Middle frontal gyrus (tissue), 1 donor: ENCODE measurements at regions not wholly inside any gene's neighbourhood (a gene's known extent, or its start where the extent isn't known, plus 50 kb on each side); places are given as distances from the start of the nearest gene placed in this dataset.
"Not testable (repeated sequence)": the region's sequence is repeated elsewhere in the genome, so short reads cannot be mapped to it uniquely, and the experiment has no call there.

ENCODE experiments used
- DNase-seq: peaks from one replicate; pipeline ENCODE4 v3.0.0-alpha.2; 2015; ENCODE audit warnings: low spot score; ENCODE audit errors: extremely low spot score

- no peak for DNase-seq
Observed at GRCh38 chr12:17361224-17361623, 728.8 kb downstream of the RERGL start.

GRCh38 chr12:17358835-17359234 is 731.2 kb downstream of the RERGL start:
- DNase-seq: no peak

- DNase-seq: no peak
Observed at GRCh38 chr12:17357396-17357795, 732.6 kb downstream of the RERGL start.

- DNase-seq: no peak
Observed at GRCh38 chr12:17352164-17352563, 737.8 kb downstream of the RERGL start.

DNA sequence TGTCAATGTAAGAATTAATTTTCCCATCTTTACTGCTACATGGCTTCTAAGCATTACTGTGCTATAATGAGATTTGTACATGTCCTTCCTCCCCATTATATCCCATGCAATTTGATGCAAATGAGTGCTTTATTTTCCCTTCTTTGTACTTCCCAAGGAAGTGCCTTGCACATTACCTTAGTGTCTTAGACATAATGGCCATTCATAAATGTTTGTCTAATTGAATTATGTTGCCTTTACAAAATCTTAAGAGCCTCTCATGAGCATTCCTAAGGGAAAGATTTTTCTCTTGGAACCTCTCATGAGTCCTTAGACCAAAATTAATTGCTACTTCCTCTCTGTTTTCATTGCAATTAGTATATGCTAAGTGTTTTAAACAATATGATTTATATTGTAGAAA is 741.7 kb downstream of the RERGL start:
- DNase-seq: no peak

DNA sequence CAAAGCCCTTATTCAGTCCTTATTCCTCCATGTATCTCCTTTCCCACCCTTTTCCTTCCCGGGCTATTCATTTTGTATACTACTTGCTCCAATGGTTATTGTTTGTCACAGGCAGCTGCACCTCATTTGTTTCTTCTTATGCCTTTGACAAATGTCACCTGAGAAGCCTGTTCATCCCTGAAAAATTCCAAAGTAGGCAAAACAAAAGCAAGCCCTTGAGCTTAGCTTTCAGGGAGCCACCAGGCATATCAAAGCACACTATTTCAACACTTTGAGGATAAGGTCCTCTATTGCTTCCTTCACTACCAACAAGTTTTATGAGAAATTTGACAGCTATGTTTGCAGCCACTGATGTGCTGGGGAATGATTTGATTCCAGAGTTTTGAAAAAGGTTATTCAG is 738.7 kb upstream of the LMO3 start:
- DNase-seq: no peak

DNA sequence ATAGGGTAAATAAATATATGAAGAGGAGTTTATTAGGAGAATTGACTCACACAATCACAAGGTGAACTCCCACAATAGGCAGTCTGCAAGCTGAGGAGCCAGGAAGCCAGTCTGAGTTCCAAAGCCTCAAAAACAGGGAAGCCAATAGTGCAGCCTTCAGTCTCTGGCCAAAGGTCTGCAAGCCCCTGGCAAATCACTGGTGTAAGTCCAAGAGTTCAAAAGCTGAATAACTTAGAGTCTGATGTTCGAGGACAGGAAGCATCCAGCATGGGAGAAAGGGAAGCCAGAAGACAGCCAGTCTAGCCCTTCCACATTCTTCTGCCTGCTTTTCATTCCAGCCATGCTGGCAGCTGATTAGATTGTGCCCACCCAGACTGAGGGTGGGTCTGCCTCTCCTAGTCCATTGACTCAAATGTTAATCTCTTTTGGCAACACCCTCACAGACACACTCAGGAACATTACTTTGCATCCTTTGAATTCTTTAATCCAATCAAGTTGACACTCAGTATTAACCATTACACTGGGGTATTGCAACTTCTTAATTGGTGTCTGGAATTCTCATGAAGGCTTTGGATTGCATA is 736.5 kb upstream of the LMO3 start:
- DNase-seq: no peak

DNA sequence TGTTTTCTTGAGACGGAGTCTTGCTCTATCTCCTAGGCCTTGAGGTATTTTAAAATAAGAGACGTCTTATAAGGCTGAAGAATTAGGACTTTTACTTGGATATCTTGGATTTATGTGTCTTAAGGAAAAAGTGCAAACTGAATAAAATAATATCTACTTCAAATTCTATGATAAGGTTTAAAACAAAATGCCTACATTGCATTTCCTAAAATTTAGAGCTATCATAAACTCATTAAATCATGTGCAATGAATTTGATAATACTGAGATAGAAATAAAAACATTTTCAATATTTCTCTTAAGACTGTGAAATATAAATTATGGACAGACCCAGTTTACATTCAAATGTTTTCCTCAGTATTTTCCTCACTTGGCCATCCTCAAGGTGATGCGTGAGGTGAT is 729.5 kb upstream of the LMO3 start:
- DNase-seq: no peak

DNA sequence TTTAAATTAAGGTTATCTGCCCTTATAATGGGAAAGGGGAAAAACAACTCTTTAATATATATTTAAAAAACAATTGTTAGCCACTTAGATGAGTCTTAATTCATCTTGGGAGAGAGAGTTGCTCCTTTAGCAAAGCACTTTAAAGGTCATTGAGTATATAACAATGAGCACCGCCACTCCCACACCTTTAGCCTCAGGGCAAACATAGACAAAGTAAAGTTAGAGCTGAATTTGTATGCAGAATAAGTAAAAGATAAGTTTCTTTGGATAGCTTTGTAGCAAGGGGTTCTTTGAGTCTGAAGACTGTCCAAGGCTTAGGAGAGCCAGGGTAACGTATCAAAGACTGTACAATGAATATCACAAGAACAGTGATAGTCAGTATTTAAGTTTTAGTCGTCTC is 728.8 kb upstream of the LMO3 start:
- DNase-seq: no peak

DNA sequence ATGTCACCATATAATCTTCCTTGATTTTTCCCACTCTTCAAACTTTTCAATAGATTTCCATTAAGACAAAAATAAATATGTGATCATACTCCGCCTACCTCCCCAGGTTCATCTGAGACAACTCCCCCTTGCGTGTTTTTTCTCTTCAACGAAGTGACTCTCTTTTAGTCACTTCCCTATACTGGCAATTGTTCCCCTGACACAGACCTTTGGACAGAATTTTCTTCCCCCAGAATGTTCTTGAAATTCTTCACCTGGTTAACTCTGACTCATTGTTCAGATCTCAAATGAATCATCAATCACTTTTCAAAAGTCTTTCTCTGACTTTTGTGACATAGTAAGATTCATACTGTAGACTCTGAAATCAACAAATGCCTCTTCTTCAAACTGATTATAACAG is 727.3 kb upstream of the LMO3 start:
- DNase-seq: no peak

DNA sequence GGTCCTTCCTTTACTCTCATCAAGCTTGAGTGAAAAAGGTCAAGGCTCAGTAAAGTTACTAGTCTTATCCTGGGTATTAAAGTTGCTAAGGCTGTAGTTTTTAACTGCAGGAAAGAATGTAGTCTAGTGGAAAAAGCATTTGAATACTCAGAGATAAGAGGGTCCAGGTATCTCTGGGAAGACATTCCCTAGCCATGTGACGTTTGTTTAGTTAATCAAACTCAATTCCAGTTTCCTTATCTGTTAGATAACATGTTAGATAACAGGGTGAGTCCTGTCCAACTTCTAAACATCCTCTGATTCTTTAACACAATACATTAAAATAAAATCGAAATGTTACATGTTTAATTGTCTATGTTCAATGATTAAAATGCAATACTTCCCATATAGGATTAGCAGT is 720.7 kb upstream of the LMO3 start:
- no peak for DNase-seq

DNA sequence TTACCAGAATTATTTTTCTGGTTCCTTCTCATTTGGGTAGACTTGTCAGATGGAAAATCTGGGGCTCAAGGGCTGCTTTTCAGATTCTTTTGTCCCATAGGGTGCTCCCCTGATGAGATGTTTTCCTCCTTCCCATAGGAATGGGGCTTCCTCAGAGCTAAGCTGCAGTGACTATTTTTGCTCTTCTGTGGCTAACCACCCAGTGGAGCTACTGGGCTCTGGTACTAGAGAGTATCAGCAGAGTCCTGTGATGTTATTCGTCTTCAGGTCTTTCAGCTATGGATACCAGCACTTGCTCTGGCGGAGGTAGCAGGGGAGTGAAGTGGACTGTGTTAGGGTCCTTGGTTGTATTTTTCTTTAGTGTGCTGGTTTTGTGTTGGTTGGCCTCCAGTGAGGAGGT is 716.1 kb upstream of the LMO3 start:
- no peak for DNase-seq

DNA sequence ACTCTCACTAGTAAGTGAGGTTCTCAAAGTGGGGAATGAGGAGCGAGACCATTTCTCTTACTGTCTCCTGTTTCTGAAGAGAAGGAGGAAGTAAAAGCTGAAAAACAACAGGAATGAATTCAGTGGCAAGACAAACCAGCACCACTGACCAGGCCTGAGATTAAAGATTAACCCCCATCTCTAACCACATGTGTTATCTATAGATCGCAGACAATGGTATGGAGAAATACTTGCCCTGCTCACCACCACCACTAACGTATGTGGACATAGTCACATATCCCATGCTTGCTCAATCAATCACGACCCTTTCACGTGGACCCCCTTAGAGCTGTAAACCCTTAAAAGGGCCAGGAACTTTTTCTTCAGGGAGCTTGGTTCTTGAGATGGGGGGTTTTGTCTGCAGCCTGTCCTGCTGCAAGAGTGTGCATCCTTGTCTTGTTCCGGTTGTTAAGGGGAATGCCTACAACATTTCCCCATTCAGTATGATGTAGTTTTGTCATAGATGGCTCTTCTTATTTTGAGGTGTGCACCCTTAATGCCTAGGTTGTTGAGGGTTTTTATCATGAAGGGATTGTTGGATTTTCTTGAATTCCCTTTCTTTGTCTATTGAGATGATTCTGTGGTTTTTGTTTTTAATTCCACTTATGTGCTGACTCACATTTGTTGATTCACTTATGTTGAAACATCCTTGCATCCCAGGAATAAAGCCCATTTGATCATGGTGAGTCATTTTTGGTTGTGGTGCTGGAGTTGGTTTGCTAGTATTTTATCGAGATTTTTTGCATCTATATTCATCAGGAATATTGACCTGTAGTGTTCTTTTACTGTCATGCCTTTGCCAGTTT is 698.8 kb upstream of the LMO3 start:
- DNase-seq: no peak

DNA sequence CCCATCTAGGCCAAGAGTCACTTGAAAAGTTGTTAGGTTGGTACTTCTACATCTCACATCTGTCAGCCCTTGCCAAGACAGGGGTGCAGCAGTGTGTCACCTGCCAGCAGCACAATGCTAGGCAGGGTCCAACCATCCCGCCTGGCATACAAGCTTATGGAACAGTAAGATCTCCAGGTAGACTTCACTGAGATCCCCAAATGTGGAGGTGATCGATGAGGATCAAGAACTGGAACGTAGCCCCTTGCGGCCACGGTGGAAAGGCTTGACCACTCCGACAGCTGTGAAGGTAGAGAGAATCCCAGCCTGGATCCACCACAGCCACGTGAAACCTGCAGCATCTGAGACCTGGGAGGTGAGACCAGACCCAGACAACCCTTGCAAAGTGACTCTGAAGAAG is 696.0 kb upstream of the LMO3 start:
- no peak for DNase-seq

DNA sequence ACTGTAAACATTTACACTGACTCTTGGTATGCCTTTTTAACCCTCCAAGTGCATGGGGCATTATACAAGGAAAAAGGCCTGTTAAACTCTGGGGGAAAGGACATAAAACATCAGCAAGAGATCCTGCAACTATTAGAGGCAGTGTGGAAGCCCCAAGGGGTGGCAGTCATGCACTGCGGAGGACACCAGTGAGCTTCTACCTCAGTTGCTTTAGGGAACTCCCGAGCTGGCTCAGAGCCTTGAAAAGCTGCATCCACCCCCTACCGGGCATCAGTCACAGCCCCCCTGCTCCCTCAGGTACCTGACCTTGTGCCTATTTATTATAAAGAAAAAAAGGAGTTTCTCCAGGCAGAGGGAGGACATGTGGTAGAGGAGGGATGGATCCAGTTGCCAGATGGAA is 695.6 kb upstream of the LMO3 start:
- DNase-seq: no peak

GRCh38 chr12:17296882-17297281 is 690.9 kb upstream of the LMO3 start:
- no peak for DNase-seq

GRCh38 chr12:17286874-17287273 is 680.9 kb upstream of the LMO3 start:
- DNase-seq: no peak

GRCh38 chr12:17284873-17285272 is 678.9 kb upstream of the LMO3 start:
- DNase-seq: no peak

DNA sequence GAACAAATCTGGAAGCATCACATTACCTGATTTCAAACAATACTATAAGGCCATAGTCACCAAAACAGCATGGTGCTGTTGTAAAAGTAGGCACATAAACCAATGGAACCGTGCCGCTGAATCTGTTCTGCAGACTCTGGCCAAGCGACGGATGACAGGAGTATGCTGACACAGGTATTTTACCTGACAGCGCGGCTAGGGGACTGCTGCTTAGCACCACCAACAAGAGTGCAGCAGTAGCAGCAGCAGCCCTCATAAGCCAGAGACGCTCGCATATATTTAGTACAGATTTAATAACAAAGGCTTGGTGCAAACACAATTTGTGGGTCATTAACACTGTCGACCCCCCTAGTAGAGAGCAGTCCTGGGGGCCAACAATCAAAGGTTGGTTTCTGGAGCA is 677.6 kb upstream of the LMO3 start:
- no peak for DNase-seq

- not testable (repeated sequence) for DNase-seq
Observed at GRCh38 chr12:17282169-17282568, 676.2 kb upstream of the LMO3 start.

GRCh38 chr12:17278946-17279345 is 673.0 kb upstream of the LMO3 start:
- DNase-seq: no peak

DNA sequence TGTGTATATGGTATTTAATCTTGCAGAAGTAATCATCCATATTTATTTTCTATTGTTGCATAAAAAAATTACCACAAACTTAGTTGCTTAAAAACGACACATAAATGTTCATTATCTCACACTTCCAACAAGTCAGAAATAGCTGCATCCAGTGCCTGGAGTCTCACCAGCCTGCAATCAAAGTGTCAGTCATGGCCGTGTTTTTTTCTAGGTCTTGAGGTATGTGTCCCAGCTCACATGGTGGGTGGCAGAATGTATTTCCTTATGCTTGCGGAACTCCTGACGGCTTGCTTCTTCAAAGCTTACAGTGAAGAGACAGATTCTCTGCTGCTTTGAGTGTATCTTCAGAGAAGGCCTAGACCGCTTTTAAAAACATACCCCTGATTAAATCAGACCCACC is 670.2 kb upstream of the LMO3 start:
- no peak for DNase-seq

DNA sequence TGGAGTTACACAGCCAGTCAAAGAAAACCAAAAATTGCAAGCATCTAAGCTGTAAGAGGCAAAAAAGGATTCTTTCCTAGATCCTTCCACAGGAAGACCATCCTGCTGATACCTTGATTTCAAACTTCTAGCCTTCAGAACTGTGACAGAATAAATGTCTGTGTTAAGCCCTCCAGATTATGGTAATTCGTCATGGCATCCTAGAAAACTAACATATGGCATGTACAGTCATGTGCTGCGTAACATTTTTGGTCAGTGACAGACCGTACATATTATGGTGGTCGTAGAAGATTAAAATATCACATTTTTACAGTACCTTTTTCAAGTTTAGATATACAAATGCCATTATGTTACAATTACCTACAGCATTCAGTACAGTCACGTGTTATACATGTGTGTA is 660.9 kb upstream of the LMO3 start:
- DNase-seq: no peak
